AG10803 (cell line): ENCODE measurements at regions not wholly inside any gene's neighbourhood (a gene's known extent, or its start where the extent isn't known, plus 50 kb on each side); places are given as distances from the start of the nearest gene placed in this dataset.

Experiments
- DNase-seq: peaks from one replicate; pipeline ENCODE4 v3.0.0; 2010; ENCODE audit warnings: low read depth
- H3K4me3 ChIP-seq: 2 replicates; pipeline ENCODE4 v1.5.1; 2011; ENCODE audit warnings: mild to moderate bottlenecking, low read length, control low read depth
- TF ChIP-seq, protein P1 (sequence below): conservative IDR thresholded peaks from 2 replicates; pipeline ENCODE4 v1.5.1; 2011; ENCODE audit warnings: mild to moderate bottlenecking, low read length, control low read depth, inconsistent platforms

DNA sequence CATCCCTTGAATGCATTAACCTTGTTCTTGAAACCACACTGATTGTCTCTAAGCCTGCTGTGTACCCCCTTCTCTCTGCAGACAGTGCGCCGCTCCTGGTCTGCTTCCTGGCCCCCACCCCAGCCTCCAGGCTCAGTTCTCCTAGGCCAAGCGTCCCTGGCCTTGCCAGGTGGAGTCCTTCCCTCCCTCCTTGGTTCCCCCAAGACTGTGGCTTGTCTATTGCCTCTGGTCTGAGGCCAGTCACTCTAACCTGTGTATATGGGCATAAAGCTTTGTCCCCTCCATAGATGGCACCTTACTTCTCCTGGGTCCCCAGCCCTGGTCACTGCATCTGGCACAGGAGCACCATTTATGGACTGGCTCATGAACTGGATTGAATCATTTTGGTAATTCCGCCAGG, 133.5 kb upstream of the EEPD1 start:
- DNase-seq = no peak
- H3K4me3 ChIP-seq = no peak overlapping the region

DNA sequence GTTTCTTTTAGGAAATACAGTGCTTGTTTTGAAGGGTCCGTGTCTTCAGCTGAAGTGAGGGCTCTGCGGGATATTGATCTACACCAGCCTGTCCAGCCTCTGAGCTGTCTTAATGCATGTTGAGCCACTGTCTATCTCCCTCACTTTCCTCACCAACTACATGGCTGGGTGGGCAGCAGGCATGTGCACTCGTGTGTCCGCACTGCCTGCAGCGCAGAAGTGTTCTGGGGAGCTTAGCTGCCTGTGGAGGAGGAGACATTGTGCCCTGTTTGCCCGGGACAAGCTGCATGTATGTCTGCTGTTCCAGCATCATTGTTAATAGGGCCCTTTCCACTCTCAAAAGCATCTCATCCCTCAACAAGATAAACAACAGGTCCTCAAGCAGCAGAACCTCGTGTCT, 133.1 kb upstream of the EEPD1 start:
- no peak for DNase-seq
- H3K4me3 ChIP-seq = no peak overlapping the region
- TF ChIP-seq, protein P1, sequence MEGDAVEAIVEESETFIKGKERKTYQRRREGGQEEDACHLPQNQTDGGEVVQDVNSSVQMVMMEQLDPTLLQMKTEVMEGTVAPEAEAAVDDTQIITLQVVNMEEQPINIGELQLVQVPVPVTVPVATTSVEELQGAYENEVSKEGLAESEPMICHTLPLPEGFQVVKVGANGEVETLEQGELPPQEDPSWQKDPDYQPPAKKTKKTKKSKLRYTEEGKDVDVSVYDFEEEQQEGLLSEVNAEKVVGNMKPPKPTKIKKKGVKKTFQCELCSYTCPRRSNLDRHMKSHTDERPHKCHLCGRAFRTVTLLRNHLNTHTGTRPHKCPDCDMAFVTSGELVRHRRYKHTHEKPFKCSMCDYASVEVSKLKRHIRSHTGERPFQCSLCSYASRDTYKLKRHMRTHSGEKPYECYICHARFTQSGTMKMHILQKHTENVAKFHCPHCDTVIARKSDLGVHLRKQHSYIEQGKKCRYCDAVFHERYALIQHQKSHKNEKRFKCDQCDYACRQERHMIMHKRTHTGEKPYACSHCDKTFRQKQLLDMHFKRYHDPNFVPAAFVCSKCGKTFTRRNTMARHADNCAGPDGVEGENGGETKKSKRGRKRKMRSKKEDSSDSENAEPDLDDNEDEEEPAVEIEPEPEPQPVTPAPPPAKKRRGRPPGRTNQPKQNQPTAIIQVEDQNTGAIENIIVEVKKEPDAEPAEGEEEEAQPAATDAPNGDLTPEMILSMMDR = no peak

More for the DNA sequence above, 133.5 kb upstream of the EEPD1 start:
- TF ChIP-seq, protein P1 = no peak

DNA sequence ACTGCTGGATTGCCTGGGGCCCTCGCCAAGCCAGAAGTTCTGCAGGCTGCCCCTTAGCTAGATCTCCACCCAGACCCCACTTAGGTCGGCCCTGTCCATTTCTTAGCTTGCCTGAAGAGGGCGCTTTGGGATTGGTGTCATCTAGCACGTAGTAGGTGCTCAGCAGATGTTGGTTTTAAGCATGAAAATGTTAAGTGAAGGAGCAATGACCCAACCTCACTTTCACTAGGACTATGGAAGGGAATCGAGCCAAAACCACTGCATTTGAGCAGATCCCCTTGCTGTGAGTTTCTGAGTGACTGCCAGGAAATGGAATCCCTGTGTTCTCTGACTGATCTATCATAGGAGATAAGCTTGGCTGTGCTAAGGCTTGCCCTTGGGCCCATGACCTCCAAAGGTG, 131.7 kb upstream of the EEPD1 start:
- H3K4me3 ChIP-seq = no peak overlapping the region
- TF ChIP-seq, protein P1 = peak; percentile 34
- DNase-seq = no peak

DNA sequence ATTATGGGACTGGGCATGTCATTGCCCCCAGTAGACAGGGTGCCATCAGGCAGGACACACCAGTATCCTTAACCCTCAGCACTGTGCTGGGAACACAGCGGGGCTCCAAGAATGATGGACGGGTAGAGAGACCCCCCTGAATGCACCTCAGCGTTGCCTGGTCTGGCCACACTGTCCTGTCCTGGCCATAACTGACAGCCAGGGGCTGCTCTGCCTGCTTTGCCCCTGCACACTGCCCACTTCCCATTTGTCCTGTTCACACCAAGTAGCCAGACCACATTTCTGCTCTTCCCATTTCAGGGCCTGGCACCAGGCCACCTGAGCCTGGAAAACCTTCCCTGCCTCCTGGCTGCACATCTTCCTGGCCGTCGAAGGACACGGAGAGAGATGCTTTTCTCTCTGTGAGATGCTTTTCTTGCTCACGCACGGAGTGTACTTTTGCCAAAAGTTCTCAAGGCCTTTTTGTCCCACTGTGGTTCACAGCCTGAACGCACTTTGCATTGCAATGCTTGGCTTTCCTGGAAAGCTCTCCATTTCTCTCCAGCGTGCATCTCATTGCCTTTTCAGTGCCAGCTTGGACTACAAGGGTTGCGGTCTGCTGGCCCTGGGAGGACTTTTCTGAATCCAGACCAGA, 131.0 kb upstream of the EEPD1 start:
- TF ChIP-seq, protein P1 = no peak
- no peak for DNase-seq
- H3K4me3 ChIP-seq = no peak overlapping the region

DNA sequence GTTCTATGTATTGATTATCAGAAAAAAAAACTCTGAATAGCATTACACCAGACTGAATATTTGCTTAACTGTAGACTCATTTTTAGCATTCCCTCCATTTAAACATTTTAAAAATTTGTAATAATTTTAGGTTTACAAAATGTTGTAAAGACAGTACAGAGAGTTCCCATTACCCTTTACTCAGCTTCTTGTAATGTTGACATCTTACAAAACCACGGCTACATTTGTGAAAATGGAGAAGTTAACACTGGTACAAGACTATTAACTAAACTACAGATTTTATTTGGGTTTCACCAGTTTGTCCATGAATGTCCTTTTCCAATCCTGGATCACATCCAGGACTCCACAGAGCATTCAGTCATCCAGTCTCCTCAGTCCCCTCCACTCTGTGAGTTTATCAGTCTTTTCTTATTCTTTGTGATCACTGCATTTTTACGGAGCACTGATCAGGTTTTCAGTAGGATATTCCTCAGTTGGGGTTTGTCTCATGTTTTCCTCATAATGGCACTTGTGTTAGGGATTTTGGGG, 130.0 kb upstream of the EEPD1 start:
- DNase-seq = no peak
- TF ChIP-seq, protein P1 = no peak
- H3K4me3 ChIP-seq = no peak overlapping the region

DNA sequence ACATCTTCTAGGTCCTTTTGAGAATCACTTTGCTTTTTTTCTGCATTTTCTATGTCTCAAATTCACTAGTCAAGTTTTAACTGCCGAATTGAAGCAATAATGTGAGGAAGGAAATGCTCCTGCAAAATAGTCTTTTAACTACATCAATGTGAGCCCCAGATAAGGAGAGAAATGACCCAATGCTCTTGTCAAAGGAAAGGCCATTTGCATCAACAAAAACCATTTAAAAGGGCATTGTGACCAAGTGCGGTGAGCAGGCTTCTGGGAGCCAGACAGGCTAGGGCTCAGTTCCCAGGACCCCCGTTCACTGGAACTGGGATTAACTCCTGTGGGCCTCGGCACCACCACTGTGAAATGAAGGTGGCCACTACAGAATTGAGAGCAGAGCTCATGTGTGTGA, 127.9 kb upstream of the EEPD1 start:
- TF ChIP-seq, protein P1 = no peak
- DNase-seq = no peak
- no peak overlapping the region for H3K4me3 ChIP-seq

DNA sequence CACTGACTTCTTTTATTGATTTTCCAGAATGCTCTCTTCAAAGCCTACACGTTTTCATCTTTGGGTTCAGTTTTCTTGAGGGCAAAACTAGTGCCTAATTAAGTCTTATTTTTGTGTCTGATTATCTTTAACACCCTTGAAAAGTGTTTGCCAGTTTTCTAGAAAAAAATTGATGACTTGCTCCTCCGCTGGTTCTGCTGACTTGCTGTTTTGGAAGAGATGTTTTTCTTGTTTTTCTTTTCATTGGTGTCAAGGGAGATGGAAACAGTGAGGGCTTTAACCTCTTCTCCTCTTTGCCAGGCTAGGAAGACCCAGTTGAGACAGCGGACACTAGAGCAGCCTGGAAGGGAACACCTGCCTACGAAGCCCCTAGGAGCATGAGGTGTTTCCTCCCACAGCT, 123.7 kb upstream of the EEPD1 start:
- H3K4me3 ChIP-seq = no peak overlapping the region
- TF ChIP-seq, protein P1 = no peak
- DNase-seq = no peak
